Left renal cortex interstitium (tissue), 4 donors: ENCODE measurements at regions not wholly inside any gene's neighbourhood (a gene's known extent, or its start where the extent isn't known, plus 50 kb on each side); places are given as distances from the start of the nearest gene placed in this dataset.

Experiments used
- DNase-seq, 4 donors: peaks; one replicate each; pipeline ENCODE4 v3.0.0-alpha.2; 2013; ENCODE audit warnings: low read depth in 4 of 4, low spot score in 2 of 4, missing footprints in 1 of 4

GRCh38 chr12:42812086-42812485 is 222.5 kb upstream of the PRICKLE1 start:
- no peak for DNase-seq

DNA sequence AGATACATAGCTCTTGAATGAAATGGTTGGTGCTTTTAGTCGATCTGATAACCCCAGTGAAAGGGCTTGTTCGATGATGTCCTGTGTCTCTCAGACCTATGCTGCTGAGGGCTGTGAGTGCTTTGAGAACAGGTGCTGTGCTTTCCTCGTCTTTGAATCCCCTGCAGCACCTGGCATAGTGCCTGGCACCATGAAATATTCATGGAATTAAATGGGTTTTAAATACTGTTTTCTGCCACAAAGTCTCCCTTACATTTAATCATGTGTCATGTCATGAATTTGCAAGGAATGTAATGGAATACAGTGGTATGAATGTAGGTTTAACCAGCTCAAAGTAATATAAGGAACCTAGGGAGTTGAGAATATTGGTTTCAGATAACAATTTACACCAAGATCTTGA is 220.5 kb upstream of the PRICKLE1 start:
- DNase-seq = no peak

GRCh38 chr12:42809226-42809625 is 219.7 kb upstream of the PRICKLE1 start:
- no peak for DNase-seq

DNA sequence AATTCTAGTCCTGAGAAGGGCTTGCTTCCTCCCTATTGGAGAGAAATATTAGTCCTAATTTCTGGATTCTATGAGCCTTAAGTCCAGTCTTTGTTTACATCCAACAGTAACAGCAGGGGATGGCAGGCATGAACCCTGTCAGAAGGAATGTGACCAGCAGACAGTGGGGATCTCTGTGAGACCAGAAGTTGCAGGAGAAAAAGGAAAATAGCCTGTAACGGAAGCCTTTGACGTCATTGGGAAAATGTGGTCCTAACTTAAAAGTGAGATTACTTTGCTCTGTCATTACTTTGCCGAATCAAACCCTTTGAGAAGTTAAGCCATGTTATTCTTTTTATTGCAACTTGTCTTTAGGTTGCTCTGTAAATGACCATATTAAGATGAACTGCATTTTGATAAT is 218.2 kb upstream of the PRICKLE1 start:
- no peak for DNase-seq

DNA sequence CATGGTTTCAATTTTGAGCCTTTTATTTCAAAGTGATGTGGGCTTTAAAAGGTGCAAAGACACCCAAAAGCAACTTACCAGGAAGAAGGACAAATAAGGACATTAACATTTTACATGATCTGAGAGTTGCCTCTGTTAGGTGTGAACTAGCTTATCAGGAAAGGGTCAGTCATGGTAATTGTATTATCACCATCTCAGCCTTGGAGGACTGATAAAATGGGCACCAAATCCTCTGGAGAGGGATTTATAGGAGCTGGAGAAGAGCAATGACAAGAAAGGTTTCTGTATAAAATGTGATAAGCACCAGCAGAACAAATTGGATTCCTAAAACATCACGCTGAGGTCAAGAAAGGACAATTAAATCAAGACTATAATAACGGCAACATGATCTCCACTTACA is 217.7 kb upstream of the PRICKLE1 start:
- DNase-seq = no peak

DNA sequence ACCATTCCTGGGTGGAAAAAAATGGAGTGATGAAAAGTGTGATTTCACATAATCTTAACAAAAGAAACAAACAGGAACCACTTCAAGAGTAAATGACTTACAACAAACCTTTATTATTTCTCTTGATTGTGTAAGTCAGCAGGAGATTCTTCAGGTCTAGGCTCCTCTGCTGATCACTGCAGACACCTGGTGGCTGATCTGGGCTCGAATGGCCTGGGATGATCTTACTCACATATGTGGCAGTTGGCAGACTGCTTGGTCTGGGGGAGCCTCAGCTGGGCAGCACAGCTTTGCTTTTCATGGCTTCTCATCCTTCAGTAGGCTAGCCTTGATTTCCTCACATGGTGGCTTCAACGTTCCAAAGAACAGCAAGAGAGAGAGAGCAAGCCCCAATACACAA is 215.4 kb upstream of the PRICKLE1 start:
- no peak for DNase-seq

DNA sequence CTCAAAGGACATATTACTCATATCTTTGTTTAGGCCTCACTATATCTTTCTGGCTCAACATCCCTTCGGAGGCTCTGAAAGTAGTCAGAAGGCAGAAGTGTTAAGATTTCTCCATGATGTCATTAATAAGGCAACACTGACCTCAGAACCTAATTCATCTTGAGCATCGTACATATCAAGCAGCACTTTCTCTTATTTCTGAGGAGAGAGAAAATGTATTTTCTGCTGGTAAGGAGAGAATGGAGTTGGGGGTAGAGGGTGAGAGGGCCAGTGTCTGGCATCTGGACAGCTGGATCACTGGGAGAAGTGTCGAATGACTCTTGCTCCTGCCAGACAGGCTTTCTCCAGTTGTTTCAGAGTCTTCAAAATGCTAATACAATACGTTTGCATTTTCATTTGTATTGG is 213.2 kb upstream of the PRICKLE1 start:
- no peak for DNase-seq

DNA sequence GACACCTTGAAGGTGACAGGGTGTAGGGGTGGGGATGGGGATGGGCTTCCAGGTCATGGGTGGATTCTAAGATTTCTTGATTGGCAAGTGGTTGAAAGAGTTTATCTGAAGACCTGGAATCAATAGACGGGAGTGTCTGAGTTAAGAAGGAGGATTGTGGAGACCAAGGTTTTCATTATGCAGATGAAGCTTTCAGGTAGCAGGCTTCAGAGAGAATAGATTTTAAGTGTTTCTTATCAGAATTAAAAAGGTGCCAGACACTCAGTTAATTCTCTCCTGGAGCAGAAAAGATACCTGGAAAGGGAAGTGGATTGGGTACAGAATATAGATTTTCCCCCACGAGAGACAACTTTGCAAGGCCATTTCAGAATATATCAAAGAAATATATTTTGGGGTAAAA is 211.7 kb upstream of the PRICKLE1 start:
- DNase-seq = no peak

DNA sequence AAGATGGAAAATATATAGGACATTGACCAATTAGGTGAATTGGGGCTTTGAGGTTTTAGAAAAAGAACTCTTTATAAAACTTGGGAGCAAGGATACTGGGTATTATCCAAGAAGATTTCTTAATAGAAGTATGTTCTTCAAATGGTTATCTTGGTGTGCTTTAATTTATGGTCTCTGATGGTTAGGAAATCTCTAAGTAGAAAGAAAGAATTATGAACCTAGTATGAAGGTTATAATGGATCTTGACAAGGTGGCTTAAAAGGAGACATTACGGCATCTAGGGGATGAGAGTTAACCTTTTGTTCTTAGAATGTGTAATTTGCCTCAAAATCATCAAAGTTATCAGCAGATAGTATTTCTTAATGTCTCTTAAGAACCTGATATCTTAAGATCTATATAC is 210.4 kb upstream of the PRICKLE1 start:
- no peak for DNase-seq

DNA sequence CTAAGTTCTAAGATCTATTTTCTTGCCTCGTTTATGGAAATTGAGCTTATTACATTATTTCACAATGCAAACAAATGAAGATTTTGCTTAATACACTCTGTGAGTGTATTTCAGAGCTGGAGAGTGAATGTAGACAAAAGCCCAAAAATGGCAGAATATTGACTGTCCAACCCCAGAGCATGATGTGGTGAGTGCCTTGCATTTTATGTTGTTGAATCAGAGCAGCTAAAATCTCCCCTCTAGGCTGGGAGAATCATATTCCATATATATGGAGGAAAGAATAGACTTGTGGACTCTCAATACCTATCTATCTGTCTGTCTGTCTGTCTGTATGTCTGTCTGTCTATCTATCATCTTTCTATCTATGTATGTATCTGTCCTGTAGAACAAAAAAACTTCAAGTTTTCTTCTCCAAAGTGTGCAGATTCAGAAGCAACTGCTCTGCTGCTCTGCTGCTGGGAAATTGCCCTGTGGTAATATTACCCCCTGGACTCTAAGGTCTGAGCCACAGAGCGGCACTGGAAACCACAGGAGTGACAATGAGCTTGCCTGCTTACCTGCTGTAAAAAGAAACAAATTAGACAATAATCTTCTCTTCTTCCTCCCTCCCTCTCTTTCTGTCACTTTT is 209.4 kb upstream of the PRICKLE1 start:
- no peak for DNase-seq

- no peak for DNase-seq
These were observed 205.3 kb upstream of the PRICKLE1 start for GRCh38 chr12:42794806-42795205.

- no peak for DNase-seq
These were observed 203.6 kb upstream of the PRICKLE1 start for GRCh38 chr12:42793166-42793565.

DNA sequence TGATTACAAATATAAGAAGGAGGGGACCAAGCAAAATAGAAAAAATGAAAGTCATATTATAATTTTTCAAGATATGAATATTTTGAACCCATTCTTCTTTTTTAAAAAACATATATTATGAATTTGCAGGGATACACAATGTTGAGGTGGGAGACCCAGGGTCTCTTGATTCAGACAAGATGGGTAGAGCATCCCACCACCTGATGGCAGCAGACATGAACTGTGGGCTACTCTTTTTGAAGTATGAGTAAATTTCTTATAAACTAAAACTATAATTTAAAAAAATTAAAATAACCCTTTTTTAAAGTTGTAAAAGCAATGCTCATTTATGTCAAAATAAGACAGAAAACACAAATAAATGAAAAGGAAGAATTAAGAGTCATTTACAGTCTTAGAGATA is 202.7 kb upstream of the PRICKLE1 start:
- no peak for DNase-seq

- no peak for DNase-seq
These were observed 201.9 kb upstream of the PRICKLE1 start for GRCh38 chr12:42791399-42791798.

- DNase-seq = no peak
These were observed 201.2 kb upstream of the PRICKLE1 start for GRCh38 chr12:42790761-42791151.

DNA sequence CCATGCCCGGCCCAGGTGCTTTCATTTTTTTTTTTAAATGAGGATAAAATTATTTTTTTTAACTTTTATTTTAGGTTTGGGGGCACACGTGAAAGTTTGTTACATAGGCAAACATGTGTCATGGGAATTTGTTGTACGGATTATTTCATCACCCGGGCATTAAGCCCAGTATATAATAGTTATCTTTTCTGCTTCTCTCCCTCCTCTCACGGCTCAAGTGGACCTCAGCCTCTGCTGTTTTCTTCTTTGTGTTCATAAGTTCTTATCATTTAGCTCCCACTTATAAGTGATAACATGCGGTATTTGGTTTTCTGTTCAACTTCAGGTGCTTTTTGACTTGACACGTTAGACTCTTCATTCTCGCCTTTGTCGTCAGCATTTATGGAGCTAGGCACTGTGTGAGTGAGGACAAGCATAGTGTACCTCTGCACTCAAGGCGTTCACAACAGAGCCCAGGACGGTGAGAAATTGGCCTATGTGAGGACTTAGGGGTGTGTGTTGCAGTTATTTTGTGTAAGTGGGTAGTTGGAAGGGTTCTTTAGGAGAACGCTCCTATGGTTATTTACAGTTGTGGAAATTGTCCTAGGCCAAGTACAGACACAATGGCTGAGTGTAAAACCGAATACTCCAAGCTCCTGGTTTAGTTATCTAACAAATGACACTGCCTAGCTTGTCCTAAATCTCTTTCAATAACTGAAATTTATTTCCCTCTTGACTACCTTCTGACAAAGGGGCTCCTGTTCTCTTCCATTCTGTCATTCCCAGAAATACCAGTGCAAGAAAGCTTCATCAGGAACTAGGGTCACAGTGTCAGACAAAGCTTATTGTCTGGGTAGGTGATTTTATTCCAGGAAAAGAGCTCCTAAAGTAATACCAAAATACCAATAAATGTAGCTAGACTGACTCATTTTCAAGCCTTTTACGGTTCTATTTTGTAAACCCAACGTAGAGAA is 200.5 kb upstream of the PRICKLE1 start:
- DNase-seq = no peak

DNA sequence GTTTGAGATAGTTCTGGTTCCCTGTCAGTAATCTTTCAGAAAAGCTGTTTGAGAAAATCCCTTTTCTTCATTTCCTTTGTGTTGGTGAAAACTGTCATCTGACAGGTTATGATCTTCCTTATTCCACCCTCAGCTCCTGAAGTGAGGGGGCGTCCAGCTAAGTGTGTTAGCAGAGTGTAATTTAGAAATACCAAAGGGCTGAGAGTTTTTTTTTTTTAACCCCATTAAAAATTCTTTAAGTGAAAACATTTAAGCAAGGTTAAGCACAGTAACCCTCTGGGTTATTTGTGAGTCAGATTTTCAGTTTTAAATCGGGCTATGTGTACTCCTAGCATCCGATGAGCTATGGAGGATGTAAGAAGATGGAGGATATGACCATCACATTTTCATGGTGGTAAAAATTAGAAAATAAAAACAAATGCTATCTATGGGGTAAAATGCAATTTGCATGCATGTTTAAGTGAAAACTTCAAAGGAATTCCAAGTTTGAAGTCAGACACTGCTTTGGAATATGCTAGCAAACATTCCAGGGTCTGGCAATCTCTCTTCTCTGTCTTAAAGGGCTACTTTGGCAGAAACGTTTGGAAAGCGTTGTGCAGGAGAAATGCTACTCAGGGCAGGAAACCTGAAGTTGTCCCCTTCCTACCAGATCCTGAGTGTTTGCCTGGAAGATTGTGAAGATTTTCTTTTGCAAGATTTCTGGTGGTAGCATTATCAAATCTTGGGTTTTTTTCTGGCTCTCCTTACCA is 197.0 kb upstream of the PRICKLE1 start:
- DNase-seq = no peak

DNA sequence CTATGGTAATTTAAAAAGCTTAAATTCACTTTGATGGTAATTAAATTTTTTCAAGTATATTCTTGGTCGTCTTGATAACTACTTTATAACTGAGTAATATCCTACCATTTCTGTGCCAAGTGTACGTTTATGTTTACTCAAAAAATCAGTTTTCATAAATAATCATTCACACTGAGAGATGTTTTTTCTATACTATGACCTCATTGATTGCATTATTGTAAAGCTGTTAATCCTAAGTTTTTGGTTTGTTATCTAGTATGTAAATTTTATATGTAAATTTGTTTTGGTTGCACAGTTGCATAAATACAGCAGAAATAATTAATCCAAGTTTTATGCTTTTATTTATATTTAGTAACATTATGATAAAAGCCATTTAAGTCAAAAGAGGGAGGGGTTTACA is 196.4 kb upstream of the PRICKLE1 start:
- DNase-seq = no peak

DNA sequence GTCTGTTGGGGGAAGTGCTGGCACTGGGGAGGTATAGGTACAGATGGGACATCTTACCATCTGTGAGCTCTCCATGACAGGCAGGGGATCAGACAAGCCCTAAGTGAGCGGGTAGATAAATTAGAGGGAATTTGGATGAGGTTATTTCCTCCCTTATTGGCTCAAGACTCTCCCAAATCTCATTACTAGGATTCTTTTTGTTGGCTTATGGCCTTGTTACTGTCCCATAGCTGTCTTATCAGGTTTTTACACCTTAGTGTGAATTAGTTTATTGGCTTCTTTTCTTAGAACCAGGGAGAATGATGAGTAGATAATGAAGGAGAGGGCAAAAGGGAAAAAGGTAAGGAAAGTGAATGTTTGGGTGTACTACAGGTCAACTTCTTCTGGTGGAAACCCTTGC is 191.1 kb upstream of the PRICKLE1 start:
- DNase-seq = no peak

DNA sequence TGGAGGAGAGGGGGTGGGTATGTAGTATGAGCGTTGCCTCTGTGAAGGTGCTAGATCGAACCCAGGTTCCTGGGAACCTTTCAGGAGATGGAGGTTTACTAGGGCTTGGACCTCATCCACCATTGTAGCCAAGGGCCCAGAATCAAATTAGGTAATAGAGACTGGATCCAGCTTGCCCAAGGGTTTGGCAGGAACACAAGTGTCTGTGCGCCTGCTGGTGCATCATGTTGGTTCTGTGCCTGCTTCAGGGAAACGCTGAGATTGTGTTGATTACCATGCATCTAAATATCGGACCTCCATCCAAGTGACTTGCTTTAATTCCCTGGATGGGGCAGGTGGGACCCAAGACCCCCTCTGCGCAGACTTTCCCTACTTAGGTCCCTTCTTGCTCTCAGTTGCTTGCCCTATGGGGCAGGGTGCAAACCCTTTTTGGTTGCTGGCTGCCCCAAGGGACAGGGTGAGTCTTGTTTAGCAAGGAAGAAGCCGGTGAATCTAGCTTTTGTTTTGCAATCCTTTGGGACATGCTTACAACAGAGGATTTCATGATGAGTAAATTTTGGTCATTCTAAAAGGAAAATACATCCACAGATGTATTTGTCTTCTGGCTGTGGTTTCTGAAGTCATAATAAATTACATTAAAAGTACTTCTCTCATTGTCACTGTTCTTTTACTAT is 189.8 kb upstream of the PRICKLE1 start:
- no peak for DNase-seq

DNA sequence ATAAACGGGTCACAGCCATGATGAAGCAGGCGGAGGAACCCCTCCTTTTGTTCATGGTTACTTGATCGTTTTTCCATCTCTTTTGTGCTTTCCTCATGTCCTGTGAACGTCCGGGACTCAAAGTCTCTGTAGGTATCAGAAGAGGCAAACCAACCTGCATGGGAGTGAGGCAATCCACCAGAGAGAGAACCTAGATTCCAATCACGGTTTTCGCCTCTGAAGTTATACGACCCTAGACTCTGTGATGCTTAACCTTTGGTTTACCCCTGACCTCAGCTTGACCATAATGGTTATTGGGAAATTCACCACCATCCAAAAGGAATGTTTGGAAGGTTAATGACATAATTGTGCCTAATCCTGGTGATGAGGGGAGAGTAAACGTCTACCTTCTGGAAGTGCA is 186.8 kb upstream of the PRICKLE1 start:
- no peak for DNase-seq
